ENCODE measurements at regions not wholly inside any gene's neighbourhood (a gene's known extent, or its start where the extent isn't known, plus 50 kb on each side); places are given as distances from the start of the nearest gene placed in this dataset.

- TF ChIP-seq SIN3A (IDR thresholded peaks at IDR 0.05; ENCODE audit: borderline replicate concordance, insufficient read depth, low read length) (no peak), POLR2AphosphoS5 (IDR thresholded peaks at IDR 0.05; ENCODE audit: low read depth, low read length) (no peak), REST (IDR thresholded peaks at IDR 0.05; ENCODE audit: insufficient read depth in 1 of 2, low read depth in 2 of 2, low read length in 2 of 2) (no peak), TAF1 (IDR thresholded peaks at IDR 0.05; ENCODE audit: borderline replicate concordance, insufficient read depth, low read length) (no peak), FOXP2 (optimal IDR thresholded peaks at IDR 0.05; ENCODE audit: borderline replicate concordance, extremely low read depth, extremely low read length, insufficient read depth) (no peak)
These were observed 81.4 kb downstream of the SKA1 start for GRCh38 chr18:50456285-50456684.
